ENCODE measurements at regions not wholly inside any gene's neighbourhood (a gene's known extent, or its start where the extent isn't known, plus 50 kb on each side); places are given as distances from the start of the nearest gene placed in this dataset.

DNA sequence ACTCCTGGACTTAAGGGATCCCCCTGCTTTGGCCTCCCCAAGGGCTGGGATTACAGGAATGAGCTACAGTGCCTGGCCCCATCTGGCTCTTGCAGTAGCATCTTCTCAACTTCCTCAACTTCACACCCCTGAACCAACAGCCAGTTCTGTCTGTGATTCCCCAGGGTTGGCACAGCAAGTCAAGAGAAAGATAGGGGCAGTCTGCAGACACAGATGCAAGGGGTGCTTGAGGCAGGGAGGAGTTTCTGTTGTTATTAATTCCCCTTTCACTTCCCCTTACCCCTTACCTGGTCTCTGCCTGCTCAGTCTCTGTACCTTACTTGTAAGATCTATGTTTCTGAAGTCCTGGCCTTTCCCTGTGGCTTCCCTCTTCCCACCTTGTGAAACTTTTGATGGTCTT, 54.1 kb upstream of the MEX3C start:
- Histone ChIP-seq H3K36me3 (ENCODE audit: control insufficient read depth in 2 of 4, insufficient read depth in 4 of 4, low read length in 3 of 4) (no peaks in the 10 kb centered on the region), H2BK20ac (ENCODE audit: low read length) (no peak overlapping the region), H3K9me3 (ENCODE audit: insufficient read depth in 2 of 2, low read depth in 1 of 2, low read length in 1 of 2) (no peaks in the 10 kb centered on the region), H3K27ac (ENCODE audit: low read depth, low read length) (no peak overlapping the region), H3K18ac (ENCODE audit: extremely low read depth, low read length) (no peak overlapping the region), H3K4me1 (replicated peaks in 1 of 4; ENCODE audit: control insufficient read depth in 3 of 4, insufficient read depth in 4 of 4, low read length in 3 of 4) (peaks cover 0 to 7% (median 0%) of the 10 kb centered on the region in 4 experiments; a peak in 1 of 7 replicates), H3K4me2 (ENCODE audit: insufficient read depth in 1 of 2, low read depth in 2 of 2, low read length in 2 of 2) (no peak overlapping the region), H4K91ac (replicated peaks; ENCODE audit: insufficient read length, low read length) (no peak overlapping the region), H3K4me3 (ENCODE audit: extremely low read depth in 1 of 4, insufficient read depth in 2 of 4, low read depth in 3 of 4, low read length in 4 of 4) (no peak overlapping the region), H3K4ac (replicated peaks; ENCODE audit: insufficient read length, low read depth, low read length) (no peak overlapping the region), H3K23ac (ENCODE audit: insufficient read length) (no peak overlapping the region), H4K5ac (ENCODE audit: insufficient read length, low read depth, low read length) (no peak overlapping the region), H2AFZ (ENCODE audit: low read length) (0 out of 2 replicates have a peak overlapping the region, but pooled peaks have one; percentile 15), H3K23me2 (ENCODE audit: low read depth, low read length) (no peaks in the 10 kb centered on the region), H3K79me1 (ENCODE audit: low read depth, low read length) (no peaks in the 10 kb centered on the region), H2BK5ac (ENCODE audit: low read depth, low read length) (no peak overlapping the region), H3K79me2 (ENCODE audit: control insufficient read depth in 1 of 2, insufficient read depth in 2 of 2, low read length in 2 of 2) (no peaks in the 10 kb centered on the region), H3K27me3 (replicated peaks in 1 of 4; ENCODE audit: control insufficient read depth in 3 of 4, extremely low read depth in 1 of 4, insufficient read depth in 3 of 4, low read length in 3 of 4) (no peaks in the 10 kb centered on the region), H3K9ac (replicated peaks in 1 of 4; ENCODE audit: extremely low read depth in 1 of 4, low read depth in 3 of 4, low read length in 3 of 4) (no peak overlapping the region), H2BK12ac (ENCODE audit: low read depth, low read length) (no peak overlapping the region), H3K56ac (replicated peaks; ENCODE audit: insufficient read length, low read depth, low read length) (no peak overlapping the region), H2BK15ac (ENCODE audit: low read length) (no peak overlapping the region), H2AK5ac (ENCODE audit: low read depth, low read length) (no peak overlapping the region), H3K14ac (ENCODE audit: insufficient read length) (no peak overlapping the region), H4K8ac (ENCODE audit: extremely low read depth, insufficient read depth, low read length) (no peak overlapping the region), H2BK120ac (replicated peaks; ENCODE audit: low read depth, low read length) (no peak overlapping the region), H4K20me1 (replicated peaks in 1 of 2; ENCODE audit: control insufficient read depth in 1 of 2, insufficient read depth in 2 of 2, low read length in 2 of 2) (no peaks in the 10 kb centered on the region)
- DNase-seq (ENCODE audit: low read depth in 1 of 2, low spot score in 2 of 2) = no peak
- TF ChIP-seq E2F6 (IDR thresholded peaks at IDR 0.05) (no peak), TCF12 (IDR thresholded peaks at IDR 0.05; ENCODE audit: low read depth, low read length) (no peak), FOSL1 (IDR thresholded peaks at IDR 0.05; ENCODE audit: insufficient read depth, low read depth, low read length) (no peak), CHD2 (IDR thresholded peaks at IDR 0.05; ENCODE audit: low read length) (no peak), BACH1 (IDR thresholded peaks at IDR 0.05; ENCODE audit: low read length) (no peak), RBBP5 (IDR thresholded peaks at IDR 0.05; ENCODE audit: borderline replicate concordance, low read depth, low read length) (no peak), JUN (IDR thresholded peaks at IDR 0.05; ENCODE audit: low read depth, low read length) (no peak)
- no peak for FAIRE-seq
- ChIA-PET POLR2A (ENCODE audit: partially characterized antibody) (interaction anchor here (2.0 kb wide), 1 partner anchor 57 kb away, joined by 6 read pairs; no protein-coding TSS in a partner anchor), CTCF (ENCODE audit: partially characterized antibody) (interaction anchor here (0.7 to 1.6 kb wide), 3 partner anchors 15 to 127 kb away, joined by 3 to 7 read pairs (median 4); no protein-coding TSS in a partner anchor)
